Muscle of leg (tissue), 3 donors: ENCODE measurements at regions not wholly inside any gene's neighbourhood (a gene's known extent, or its start where the extent isn't known, plus 50 kb on each side); places are given as distances from the start of the nearest gene placed in this dataset.

Experiments used
- DNase-seq: peaks from one replicate; pipeline ENCODE4 v3.0.0; 2013
- H3K27ac ChIP-seq: one replicate; pipeline ENCODE4 v1.5.1; 2013; ENCODE audit warnings: mild to moderate bottlenecking, low read length, control low read depth
- H3K27me3 ChIP-seq: one replicate; pipeline ENCODE4 v1.6.1; 2013; ENCODE audit warnings: low read length; ENCODE audit not compliant: control insufficient read depth, insufficient read depth
- H3K36me3 ChIP-seq: one replicate; pipeline ENCODE4 v1.6.1; 2013; ENCODE audit warnings: low read length; ENCODE audit not compliant: control insufficient read depth, insufficient read depth
- H3K4me1 ChIP-seq: one replicate; pipeline ENCODE4 v1.6.1; 2013; ENCODE audit warnings: low read length; ENCODE audit not compliant: control insufficient read depth, insufficient read depth
- H3K4me3 ChIP-seq: one replicate; pipeline ENCODE4 v1.5.1; 2013; ENCODE audit warnings: low read length, control low read depth
- H3K9me3 ChIP-seq: replicated peaks from 2 replicates; pipeline ENCODE4 v1.6.1; 2013; ENCODE audit warnings: low read depth, low read length; ENCODE audit not compliant: control insufficient read depth
- whole genome bisulfite sequencing: methylation state at CpG from one replicate; pipeline ENCODE4 v1.1.5; 2013; ENCODE audit warnings: missing lambda C conversion rate; ENCODE audit not compliant: insufficient coverage; 5-methylcytosine and 5-hydroxymethylcytosine counted together

GRCh38 chr7:1286946-1287645 is 54.4 kb downstream of the UNCX start:
- H3K4me1 ChIP-seq: peaks cover 21% of the 10 kb centered on the region
- no peak overlapping the region for H3K27ac ChIP-seq
- H3K36me3 ChIP-seq: no peaks in the 10 kb centered on the region
- 73% methylated on average over 24 of the region's 26 CpGs for WGBS
- H3K4me3 ChIP-seq: no peak overlapping the region
- no peak for DNase-seq
- no peaks in the 10 kb centered on the region for H3K9me3 ChIP-seq
- peaks cover 56% of the 10 kb centered on the region for H3K27me3 ChIP-seq

- peaks cover 59% of the 10 kb centered on the region for H3K27me3 ChIP-seq
- no peak for DNase-seq
- H3K36me3 ChIP-seq: no peaks in the 10 kb centered on the region
- H3K9me3 ChIP-seq: no peaks in the 10 kb centered on the region
- no peak overlapping the region for H3K27ac ChIP-seq
- no peak overlapping the region for H3K4me3 ChIP-seq
- 66% methylated on average over 19 of the region's 19 CpGs for WGBS
- H3K4me1 ChIP-seq: peaks cover 21% of the 10 kb centered on the region
Observed at GRCh38 chr7:1287752-1288201, 55.1 kb downstream of the UNCX start.

DNA sequence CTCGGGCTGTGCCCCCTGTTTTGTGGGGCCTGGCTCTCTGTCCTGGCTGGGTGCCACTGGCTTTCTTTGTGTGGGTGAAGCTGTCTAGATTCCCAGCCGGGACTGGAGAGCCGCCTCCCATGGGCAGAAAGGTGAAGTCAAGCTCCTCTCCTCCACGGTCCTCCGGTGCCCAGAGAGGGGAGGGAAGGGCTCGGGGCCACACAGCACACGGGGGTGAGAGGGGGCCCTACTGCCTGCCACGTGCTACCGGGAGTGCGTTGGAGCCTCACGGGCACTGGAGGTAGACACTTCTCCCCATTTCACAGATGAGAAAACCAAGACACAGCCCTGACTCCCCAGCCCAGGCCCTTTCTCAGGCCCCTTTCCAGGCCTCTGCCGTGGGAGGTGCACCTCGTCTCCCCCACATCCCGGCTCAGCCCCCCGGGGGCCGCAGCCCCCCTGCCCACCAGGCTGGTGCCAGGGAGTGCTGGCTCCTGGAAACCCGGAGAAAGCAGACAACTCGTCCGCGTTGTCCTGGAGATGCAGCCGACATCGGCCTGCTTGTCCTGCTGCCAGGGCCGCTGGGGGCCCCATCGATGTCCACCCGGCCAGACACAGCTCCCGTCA is 55.8 kb downstream of the UNCX start:
- 82% methylated on average over 19 of the region's 26 CpGs for WGBS
- Histone ChIP-seq H3K4me1 (peaks cover 21% of the 10 kb centered on the region), H3K36me3 (no peaks in the 10 kb centered on the region), H3K4me3 (no peak overlapping the region), H3K9me3 (no peaks in the 10 kb centered on the region), H3K27me3 (peaks cover 66% of the 10 kb centered on the region), H3K27ac (no peak overlapping the region)
- DNase-seq: no peak

GRCh38 chr7:1288996-1289551 is 56.4 kb downstream of the UNCX start:
- DNase-seq: no peak
- Histone ChIP-seq H3K36me3 (no peaks in the 10 kb centered on the region), H3K4me3 (no peak overlapping the region), H3K27me3 (peaks cover 68% of the 10 kb centered on the region), H3K27ac (no peak overlapping the region), H3K4me1 (peaks cover 21% of the 10 kb centered on the region), H3K9me3 (no peaks in the 10 kb centered on the region)
- 74% methylated on average over 32 of the region's 32 CpGs for WGBS

- WGBS: 18% methylated on average over 18 of the region's 20 CpGs
- peak overlapping the region; percentile 3 for H3K27ac ChIP-seq
- H3K4me1 ChIP-seq: peaks cover 21% of the 10 kb centered on the region
- no peaks in the 10 kb centered on the region for H3K9me3 ChIP-seq
- no peak overlapping the region for H3K4me3 ChIP-seq
- no peaks in the 10 kb centered on the region for H3K36me3 ChIP-seq
- H3K27me3 ChIP-seq: peaks cover 72% of the 10 kb centered on the region
- no peak for DNase-seq
Observed at GRCh38 chr7:1289666-1290025, 57.0 kb downstream of the UNCX start.

DNA sequence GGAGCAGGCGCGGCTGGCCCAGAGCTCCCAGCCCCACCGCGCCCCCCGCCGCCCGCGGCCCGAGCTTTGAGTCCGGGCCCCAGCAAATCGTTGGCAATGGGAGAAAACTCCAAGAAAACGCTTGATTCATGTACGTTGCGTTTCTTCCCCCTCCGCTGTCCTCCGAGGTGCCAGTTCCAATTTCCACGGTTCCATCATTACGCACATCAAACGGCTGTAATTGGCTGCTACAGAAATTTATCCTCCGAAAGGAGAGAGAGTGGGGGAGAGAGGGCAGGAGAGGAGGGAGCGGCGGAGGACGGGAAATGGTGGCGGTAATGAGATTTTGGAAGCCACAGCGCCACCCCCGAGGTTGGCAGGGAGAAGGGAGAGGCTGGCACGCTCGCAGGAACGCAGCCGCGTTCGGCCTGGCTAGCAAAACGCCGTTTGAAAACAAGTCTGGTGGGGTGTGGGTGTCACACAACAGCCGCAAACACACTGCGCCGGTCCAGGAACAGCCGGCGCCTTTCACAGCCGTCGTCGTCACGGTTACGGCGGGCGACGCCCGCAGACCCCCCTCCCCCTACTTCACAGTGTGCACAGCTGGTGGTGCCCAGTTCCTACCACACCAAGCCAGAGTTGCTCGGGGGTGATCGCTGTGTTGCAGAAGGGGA is 57.5 kb downstream of the UNCX start:
- Histone ChIP-seq H3K4me1 (peaks cover 21% of the 10 kb centered on the region), H3K36me3 (no peaks in the 10 kb centered on the region), H3K4me3 (peak overlapping the region; percentile 37), H3K27ac (peak overlapping the region; percentile 47), H3K27me3 (peaks cover 69% of the 10 kb centered on the region), H3K9me3 (no peaks in the 10 kb centered on the region)
- peak; percentile 71 for DNase-seq
- under 1% methylated on average over 20 of the region's 50 CpGs for WGBS

DNA sequence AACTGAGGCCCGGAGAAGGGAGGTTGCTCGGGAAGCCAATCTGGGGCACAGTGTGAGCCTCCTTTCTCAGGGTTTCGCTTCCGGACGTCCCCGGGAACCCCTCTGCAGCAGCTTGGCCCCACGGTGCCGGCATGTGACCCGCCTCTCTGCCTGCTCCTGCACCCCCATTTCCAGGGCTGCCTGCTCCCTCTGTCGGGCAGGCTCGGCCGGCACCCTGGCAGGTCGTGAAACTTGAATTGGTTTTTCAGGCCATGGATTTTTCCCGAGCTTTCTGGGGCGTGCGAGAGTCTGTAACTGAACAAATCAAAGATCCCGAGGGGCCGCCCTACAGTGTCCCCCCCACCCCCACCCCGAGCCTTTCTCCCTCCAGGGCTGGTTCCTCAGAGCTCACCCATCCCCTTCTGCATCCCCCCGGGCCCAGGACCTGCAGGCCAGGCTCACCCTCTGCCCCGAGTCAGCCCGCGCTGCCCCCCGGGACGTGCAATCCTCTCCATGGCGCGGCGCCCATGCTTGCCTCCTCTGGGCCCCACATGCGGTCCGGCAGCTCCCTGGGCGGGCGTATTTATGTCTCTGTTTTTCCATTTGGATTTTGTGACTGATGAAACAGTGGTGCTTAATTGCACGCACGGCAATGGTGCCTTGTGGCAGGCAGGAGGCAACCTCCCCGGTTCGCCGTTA is 58.1 kb downstream of the UNCX start:
- Histone ChIP-seq H3K4me1 (peaks cover 21% of the 10 kb centered on the region), H3K36me3 (no peaks in the 10 kb centered on the region), H3K9me3 (no peaks in the 10 kb centered on the region), H3K4me3 (peak overlapping the region; percentile 37), H3K27ac (no peak overlapping the region), H3K27me3 (peaks cover 68% of the 10 kb centered on the region)
- DNase-seq: no peak
- 30% methylated on average over 34 of the region's 37 CpGs for WGBS

- Histone ChIP-seq H3K9me3 (no peaks in the 10 kb centered on the region), H3K4me1 (peaks cover 21% of the 10 kb centered on the region), H3K27me3 (peaks cover 73% of the 10 kb centered on the region), H3K27ac (no peak overlapping the region), H3K36me3 (no peaks in the 10 kb centered on the region), H3K4me3 (no peak overlapping the region)
- WGBS: 81% methylated on average over 13 of the region's 13 CpGs
- no peak for DNase-seq
Observed at GRCh38 chr7:1291357-1291689, 58.7 kb downstream of the UNCX start.

DNA sequence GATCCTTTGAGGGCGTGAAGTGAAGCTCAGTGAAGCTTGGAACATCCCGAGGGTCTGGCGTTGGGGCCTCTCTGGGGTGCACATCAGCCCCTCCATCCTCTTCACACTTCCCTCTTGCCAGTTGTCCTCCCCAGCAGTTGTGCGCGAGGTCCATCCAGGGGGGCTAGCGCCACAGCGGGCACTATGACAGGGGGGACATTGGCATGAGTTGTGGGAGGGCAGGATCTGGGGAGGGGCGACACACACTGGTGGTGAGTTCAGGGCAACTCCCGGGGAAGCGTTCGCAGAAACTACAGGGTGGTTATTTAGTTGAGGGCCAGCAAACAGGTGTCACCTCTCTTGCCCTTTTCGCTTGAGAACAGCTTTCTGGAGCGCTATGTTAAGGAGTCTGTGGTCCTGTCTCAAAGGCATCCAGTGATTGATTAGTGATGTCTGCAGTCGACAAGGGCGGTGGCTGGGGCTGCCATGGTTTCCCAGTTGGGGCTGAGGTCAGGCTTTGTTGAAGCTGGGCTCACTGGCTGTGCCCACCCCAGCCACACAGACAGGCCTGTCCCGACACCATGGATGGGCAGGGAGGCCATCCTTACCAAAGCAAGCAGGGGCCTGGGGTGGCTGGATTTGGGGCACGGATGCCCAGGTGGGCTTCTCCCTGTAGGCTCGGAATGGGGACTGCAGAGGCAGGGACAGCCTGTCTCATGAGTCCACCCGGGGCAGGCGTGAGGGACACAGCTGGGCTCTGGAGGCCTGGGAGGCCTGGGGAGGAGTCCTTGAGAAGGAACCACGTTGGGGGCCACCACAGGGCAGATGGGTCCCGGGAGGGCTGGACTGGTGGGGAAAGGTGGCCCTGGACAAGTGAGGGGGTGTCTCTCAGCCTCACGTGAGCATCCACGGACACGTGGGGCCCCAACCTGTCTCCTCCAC is 59.4 kb downstream of the UNCX start:
- 81% methylated on average over 18 of the region's 25 CpGs for WGBS
- DNase-seq: no peak
- Histone ChIP-seq H3K27me3 (peaks cover 81% of the 10 kb centered on the region), H3K36me3 (no peaks in the 10 kb centered on the region), H3K27ac (no peak overlapping the region), H3K4me3 (no peak overlapping the region), H3K9me3 (no peaks in the 10 kb centered on the region), H3K4me1 (peaks cover 25% of the 10 kb centered on the region)
